Activated CD4-positive, alpha-beta T cell treated with anti-CD3 and anti-CD28 coated beads for 36 hours (primary cell): ENCODE measurements at regions not wholly inside any gene's neighbourhood (a gene's known extent, or its start where the extent isn't known, plus 50 kb on each side); places are given as distances from the start of the nearest gene placed in this dataset.
"Not testable (repeated sequence)": the region's sequence is repeated elsewhere in the genome, so short reads cannot be mapped to it uniquely, and the experiment has no call there.

Experiments
- ATAC-seq: fragments of 200-7000 bp; cut with Tn5 transposase; one replicate; pipeline ENCODE4 v1.10.0; 2021; ENCODE audit warnings: mild to moderate bottlenecking, moderate library complexity
- CTCF ChIA-PET: fragments of 350-600 bp; sonication (Branson Sonifier 250); formaldehyde crosslinking; loops from one replicate; lab custom pipeline; 2021; ENCODE audit warnings: antibody characterized with exemption; lab: Charles Lee
- POLR2A ChIA-PET: fragments of 350-600 bp; sonication (Branson Sonifier 250); formaldehyde crosslinking; loops from one replicate; lab custom pipeline; 2021; ENCODE audit warnings: antibody characterized with exemption, inconsistent platforms; lab: Charles Lee
- DNase-seq: peaks from one replicate; pipeline ENCODE4 v3.0.0-alpha.2; 2020
- H3K27ac Mint-ChIP-seq: one replicate; pipeline ENCODE4 v1.8.0; 2021; ENCODE audit warnings: mixed read lengths
- H3K27me3 Mint-ChIP-seq: one replicate; pipeline ENCODE4 v1.8.0; 2021; ENCODE audit warnings: mixed read lengths
- H3K36me3 Mint-ChIP-seq: one replicate; pipeline ENCODE4 v1.8.0; 2021; ENCODE audit warnings: low read depth, mixed read lengths
- H3K4me1 Mint-ChIP-seq: one replicate; pipeline ENCODE4 v1.8.0; 2021; ENCODE audit warnings: mixed read lengths
- H3K4me3 Mint-ChIP-seq: one replicate; pipeline ENCODE4 v1.8.0; 2021; ENCODE audit warnings: mild to moderate bottlenecking, moderate library complexity, mixed read lengths
- H3K9me3 Mint-ChIP-seq: one replicate; pipeline ENCODE4 v1.8.0; 2021; ENCODE audit warnings: low read depth, mixed read lengths
- intact Hi-C, 2 experiments: fragments of 100-400 bp; cut with DNase I in 1 of 2; cut with micrococcal nuclease in 1 of 2; formaldehyde crosslinking; loops; one replicate each; pipeline versions ENCODE4 v1.14.2 to v1.15.1; 2022 to 2024; cut with DNase I, micrococcal nuclease

DNA sequence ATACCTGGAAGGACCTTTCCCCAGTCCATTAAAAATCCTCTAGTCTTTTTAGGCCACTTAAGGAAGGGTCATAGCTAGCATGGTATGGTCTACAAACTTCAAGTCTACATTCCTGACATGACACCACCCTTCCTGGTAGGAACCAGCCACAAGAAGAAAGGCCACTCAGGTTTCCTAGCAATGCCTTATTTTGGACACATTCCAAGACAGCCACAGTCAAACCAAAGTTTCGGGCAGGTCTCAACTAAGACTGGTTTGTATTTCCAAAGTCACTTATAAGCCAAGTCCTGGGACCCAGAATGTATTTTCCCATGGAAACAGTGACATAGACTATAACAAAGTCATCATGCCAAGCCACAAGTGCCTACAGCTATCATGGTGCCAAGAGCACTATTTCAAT is 50.6 kb upstream of the SLC44A3 start:
- ATAC-seq, result no peak
- Mint-ChIP-seq H3K4me3 (no peak overlapping the region), H3K9me3 (peaks cover 3% of the 10 kb centered on the region), H3K27me3 (no peaks in the 10 kb centered on the region), H3K4me1 (peaks cover 2% of the 10 kb centered on the region), H3K27ac (no peak overlapping the region), H3K36me3 (no peaks in the 10 kb centered on the region)
- DNase-seq, result no peak
- POLR2A ChIA-PET, result no interaction called here
- CTCF ChIA-PET, result no interaction called here
- intact Hi-C loops, result no loop called here

DNA sequence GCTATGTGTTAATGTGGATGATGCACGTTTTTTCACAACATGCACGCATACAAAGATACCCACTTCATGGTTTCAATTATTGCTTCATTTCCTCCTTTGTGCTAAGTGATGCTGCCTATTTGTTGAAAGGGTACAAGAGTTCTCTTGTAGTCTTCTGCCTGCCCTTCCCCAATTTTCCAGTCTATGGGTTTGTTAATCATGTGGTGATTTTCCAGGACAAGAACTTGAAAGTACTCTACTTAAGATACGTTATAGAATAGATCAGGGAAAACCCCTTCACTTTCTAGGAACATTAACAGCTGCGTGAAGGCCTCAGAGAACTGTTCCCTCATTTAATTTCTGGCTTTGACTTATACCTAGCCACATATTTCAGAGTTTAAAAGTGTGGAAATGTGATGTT is 52.1 kb upstream of the SLC44A3 start:
- POLR2A ChIA-PET, result no interaction called here
- H3K27me3 Mint-ChIP-seq, result no peaks in the 10 kb centered on the region
- H3K9me3 Mint-ChIP-seq, result peaks cover 5% of the 10 kb centered on the region
- H3K4me1 Mint-ChIP-seq, result peaks cover 2% of the 10 kb centered on the region
- H3K36me3 Mint-ChIP-seq, result no peaks in the 10 kb centered on the region
- no peak for DNase-seq
- H3K4me3 Mint-ChIP-seq, result no peak overlapping the region
- CTCF ChIA-PET, result no interaction called here
- intact Hi-C loops, result no loop called here
- no peak overlapping the region for H3K27ac Mint-ChIP-seq
- no peak for ATAC-seq

DNA sequence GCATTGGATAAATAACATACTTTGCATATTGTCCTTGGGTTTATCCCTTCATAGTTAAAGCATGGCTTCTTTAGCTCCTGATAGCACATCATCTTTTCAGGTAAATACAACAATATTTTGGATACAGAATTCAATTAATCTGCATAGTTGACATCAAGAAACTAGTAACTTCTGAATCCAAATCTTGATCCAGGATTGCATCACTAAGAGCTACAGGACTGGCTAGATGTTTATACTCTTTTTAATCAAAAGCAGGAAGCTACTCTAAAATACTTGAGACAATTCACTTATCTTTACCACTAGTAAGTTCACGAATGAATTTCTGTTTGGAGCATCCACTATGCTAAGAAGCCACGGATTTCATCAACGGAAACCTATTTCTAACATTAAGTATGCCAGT is 54.2 kb upstream of the SLC44A3 start:
- intact Hi-C loops, result no loop called here
- peaks cover 4% of the 10 kb centered on the region for H3K27me3 Mint-ChIP-seq
- no peak for DNase-seq
- H3K36me3 Mint-ChIP-seq, result no peaks in the 10 kb centered on the region
- H3K4me1 Mint-ChIP-seq, result peaks cover 2% of the 10 kb centered on the region
- H3K4me3 Mint-ChIP-seq, result no peak overlapping the region
- no peak for ATAC-seq
- peaks cover 5% of the 10 kb centered on the region for H3K9me3 Mint-ChIP-seq
- ChIA-PET CTCF (no interaction called here), POLR2A (no interaction called here)
- H3K27ac Mint-ChIP-seq, result no peak overlapping the region

DNA sequence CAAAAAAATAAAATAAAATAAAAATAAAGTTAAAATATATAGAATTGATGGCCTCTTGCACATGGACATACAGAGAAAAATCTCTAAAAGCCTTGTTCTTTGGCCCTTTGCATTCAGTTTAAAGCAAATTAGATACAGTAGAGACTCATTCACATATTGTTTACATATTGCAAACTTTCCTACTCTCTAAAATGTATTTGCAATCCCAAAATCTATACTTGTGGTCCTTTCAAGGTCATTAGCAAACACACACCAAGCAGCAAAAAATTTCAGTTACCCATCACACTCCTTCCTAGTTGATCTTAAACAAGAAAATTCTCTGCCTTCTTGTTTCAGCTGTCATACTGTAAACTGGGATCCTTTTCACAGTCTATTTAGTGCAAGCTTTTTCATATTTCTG is 61.0 kb upstream of the SLC44A3 start:
- H3K4me1 Mint-ChIP-seq, result peaks cover 4% of the 10 kb centered on the region
- intact Hi-C loops, result no loop called here
- H3K36me3 Mint-ChIP-seq, result no peaks in the 10 kb centered on the region
- no peak for DNase-seq
- ATAC-seq, result no peak
- no peak overlapping the region for H3K4me3 Mint-ChIP-seq
- POLR2A ChIA-PET, result no interaction called here
- CTCF ChIA-PET, result no interaction called here
- peaks cover 16% of the 10 kb centered on the region for H3K27me3 Mint-ChIP-seq
- no peak overlapping the region for H3K27ac Mint-ChIP-seq
- H3K9me3 Mint-ChIP-seq, result peaks cover 2% of the 10 kb centered on the region

DNA sequence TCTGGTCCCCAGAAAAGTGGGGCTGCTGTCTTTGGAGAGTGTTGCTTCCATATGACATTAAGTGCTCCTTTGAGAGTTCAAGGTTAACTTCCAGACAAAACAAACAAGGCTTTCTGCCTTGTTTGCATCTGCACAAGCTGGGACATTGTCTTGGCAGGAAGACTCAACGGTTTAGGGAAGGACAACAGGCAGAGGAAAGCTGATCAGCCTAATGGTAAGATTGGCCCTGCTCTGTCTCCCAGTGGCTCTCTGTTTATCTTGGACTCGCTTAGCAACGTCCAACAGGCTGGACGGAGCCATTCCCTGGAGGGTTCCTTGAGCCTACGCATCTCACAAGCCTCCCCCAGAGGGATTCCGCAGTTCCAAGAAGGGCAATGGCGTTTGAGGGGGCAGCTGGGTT is 62.2 kb upstream of the SLC44A3 start:
- Mint-ChIP-seq H3K9me3 (no peaks in the 10 kb centered on the region), H3K36me3 (no peaks in the 10 kb centered on the region), H3K4me1 (peaks cover 4% of the 10 kb centered on the region), H3K4me3 (no peak overlapping the region), H3K27me3 (peaks cover 20% of the 10 kb centered on the region), H3K27ac (no peak overlapping the region)
- DNase-seq, result no peak
- intact Hi-C loops, result no loop called here
- POLR2A ChIA-PET, result no interaction called here
- no peak for ATAC-seq
- CTCF ChIA-PET, result no interaction called here

DNA sequence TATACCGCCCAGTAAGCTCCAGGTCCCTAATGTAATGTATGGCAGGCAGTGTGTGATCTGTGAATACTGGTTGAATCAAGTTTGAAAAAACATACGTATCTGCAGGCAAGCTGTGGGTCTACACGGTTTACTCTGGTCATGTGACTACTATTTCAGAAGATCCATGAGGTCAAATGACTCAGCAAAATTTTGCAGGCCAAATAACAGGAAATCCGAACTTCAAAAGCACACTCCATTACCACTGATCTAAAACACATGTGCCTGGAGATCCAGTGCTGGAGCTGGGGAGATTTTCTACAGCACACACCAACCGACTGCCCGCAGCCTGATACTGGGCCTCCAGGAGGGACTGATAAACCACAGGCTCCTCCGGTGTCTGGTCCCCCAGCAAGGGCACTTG is 64.5 kb upstream of the SLC44A3 start:
- no peaks in the 10 kb centered on the region for H3K9me3 Mint-ChIP-seq
- H3K36me3 Mint-ChIP-seq, result no peaks in the 10 kb centered on the region
- peaks cover 4% of the 10 kb centered on the region for H3K4me1 Mint-ChIP-seq
- H3K27ac Mint-ChIP-seq, result no peak overlapping the region
- ChIA-PET POLR2A (no interaction called here), CTCF (interaction anchor here (1.1 kb wide), 1 partner anchor 277 kb away, joined by 3 read pairs; no protein-coding TSS in a partner anchor)
- DNase-seq (no peak), ATAC-seq (no peak)
- peaks cover 16% of the 10 kb centered on the region for H3K27me3 Mint-ChIP-seq
- H3K4me3 Mint-ChIP-seq, result no peak overlapping the region
- intact Hi-C loops, result no loop called here

DNA sequence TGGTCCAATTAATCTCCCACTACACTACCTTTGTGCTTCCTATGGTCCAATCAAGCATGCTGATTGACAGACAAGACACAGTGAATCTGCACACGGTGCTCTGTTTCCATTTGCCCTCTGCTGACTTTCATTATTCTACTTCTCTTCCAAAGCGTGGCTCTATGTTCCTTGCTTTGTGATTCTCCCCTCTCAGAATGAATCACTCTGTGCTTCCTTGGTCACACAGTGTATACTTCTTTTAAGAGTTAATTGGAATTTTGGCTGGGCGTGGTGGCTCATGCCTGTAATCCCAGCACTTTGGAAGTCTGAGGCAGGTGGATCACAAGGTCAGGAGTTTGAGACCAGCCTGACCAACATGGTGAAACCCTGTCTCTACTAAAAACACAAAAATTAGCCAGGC is 65.1 kb upstream of the SLC44A3 start:
- DNase-seq, H3K36me3 Mint-ChIP-seq, H3K9me3 Mint-ChIP-seq, intact Hi-C loops, ATAC-seq, H3K27ac Mint-ChIP-seq, H3K4me3 Mint-ChIP-seq, CTCF ChIA-PET, H3K4me1 Mint-ChIP-seq, POLR2A ChIA-PET: not testable (repeated sequence)
- H3K27me3 Mint-ChIP-seq, result peaks cover 16% of the 10 kb centered on the region

DNA sequence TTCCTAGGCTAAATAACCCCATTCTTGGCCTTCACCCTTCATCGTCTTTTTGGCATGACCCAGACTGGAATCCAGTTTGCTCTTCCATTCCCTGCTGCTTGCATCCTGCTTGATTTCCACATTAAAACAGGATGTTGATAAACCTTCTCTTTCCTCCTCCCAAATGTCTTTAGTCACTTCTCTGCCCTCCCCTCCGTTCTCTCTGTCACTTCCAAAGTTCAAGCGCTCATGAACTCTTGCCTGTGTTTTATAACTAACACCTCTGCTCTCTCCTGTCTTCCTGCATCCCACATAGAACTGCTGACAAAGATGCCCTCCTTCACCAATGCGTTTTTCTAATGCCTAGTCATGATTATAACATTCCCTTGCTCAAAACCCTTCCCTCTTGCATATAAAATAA is 65.6 kb upstream of the SLC44A3 start:
- no peaks in the 10 kb centered on the region for H3K36me3 Mint-ChIP-seq
- DNase-seq, result no peak
- peaks cover 4% of the 10 kb centered on the region for H3K4me1 Mint-ChIP-seq
- H3K9me3 Mint-ChIP-seq, result no peaks in the 10 kb centered on the region
- intact Hi-C loops, result no loop called here
- no peak overlapping the region for H3K27ac Mint-ChIP-seq
- H3K27me3 Mint-ChIP-seq, result peaks cover 11% of the 10 kb centered on the region
- ChIA-PET CTCF (no interaction called here), POLR2A (no interaction called here)
- H3K4me3 Mint-ChIP-seq, result no peak overlapping the region
- no peak for ATAC-seq

DNA sequence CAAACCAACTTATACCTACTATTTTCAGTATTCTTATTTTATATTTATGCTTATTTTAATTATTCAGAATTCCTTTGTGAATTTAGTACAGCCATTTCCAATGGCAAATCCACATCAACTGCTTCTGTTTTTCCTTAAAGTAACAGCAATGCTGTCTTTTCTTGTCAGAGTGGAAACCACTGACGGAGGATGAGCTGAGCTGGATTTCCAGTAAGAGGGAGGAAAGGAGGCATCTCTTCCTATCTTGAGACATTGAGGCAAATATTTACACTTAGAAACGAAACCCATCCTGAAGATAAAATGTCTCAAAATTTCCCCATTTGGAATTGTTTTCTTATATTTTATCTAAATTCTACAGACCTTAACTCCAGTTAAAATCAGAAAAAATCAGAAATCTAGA is 66.1 kb upstream of the SLC44A3 start:
- ChIA-PET CTCF (no interaction called here), POLR2A (no interaction called here)
- Mint-ChIP-seq H3K4me3 (no peak overlapping the region), H3K36me3 (no peaks in the 10 kb centered on the region), H3K27ac (no peak overlapping the region), H3K27me3 (peaks cover 10% of the 10 kb centered on the region), H3K4me1 (peaks cover 4% of the 10 kb centered on the region), H3K9me3 (peaks cover 1% of the 10 kb centered on the region)
- DNase-seq (no peak), ATAC-seq (no peak)
- intact Hi-C loops, result no loop called here

DNA sequence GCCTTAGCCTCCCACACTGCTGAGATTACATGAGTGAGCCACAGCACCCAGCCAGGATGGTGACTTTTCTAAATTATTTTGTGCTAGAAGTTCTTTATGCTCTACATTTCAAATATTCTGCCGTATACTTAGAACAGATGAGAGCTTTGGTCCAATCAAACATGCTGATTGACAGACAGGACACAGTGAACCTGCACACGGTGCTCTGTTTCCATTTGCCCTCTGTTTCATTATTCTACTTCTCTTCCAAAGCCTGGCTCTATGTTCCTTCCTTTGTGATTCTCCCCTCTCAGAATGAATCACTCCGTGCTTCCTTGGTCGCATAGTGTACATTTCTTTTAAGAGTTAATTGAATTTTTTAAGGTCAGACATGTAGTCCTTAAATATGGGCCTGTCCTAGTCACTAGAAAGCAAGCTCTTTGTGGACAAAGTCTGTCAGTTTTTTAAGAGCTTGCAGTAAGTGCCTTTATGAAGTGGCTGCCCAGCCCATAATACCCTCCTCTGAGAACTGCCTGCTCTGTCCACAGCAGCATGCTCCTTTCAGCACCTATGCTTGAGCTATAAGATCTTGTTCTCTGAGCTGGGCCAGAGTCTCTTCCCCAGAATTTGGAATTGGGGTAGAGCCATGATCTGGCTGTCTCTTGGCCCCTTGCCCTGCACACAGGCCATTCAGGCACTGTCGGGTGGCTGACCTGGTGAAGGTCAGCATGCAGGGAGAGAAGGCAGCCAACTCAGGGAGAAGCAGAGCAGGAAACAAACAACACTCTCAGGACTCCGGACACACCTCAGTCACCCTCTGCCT is 66.8 kb upstream of the SLC44A3 start:
- CTCF ChIA-PET, result no interaction called here
- intact Hi-C loops, result no loop called here

DNA sequence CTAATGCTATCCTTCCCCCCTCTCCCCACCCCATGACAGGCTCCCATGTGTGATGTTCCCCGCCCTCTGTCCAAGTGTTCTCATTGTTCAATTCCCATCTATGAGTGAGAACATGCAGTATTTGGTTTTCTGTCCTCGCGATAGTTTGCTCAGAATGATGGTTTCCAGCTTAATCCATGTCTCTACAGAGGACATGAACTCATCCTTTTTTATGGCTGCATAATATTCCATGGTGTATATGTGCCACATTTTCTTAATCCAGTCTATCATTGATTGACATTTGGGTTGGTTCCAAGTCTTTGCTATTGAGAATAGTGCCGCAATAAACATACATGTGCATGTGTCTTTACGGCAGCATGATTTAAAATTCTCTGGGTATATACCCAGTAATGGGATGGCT is 68.7 kb upstream of the SLC44A3 start:
- ATAC-seq, H3K4me3 Mint-ChIP-seq, POLR2A ChIA-PET, H3K36me3 Mint-ChIP-seq, CTCF ChIA-PET, H3K27ac Mint-ChIP-seq, H3K27me3 Mint-ChIP-seq, H3K9me3 Mint-ChIP-seq, intact Hi-C loops, DNase-seq, H3K4me1 Mint-ChIP-seq: not testable (repeated sequence)

More for the DNA sequence above, 66.8 kb upstream of the SLC44A3 start:
- Mint-ChIP-seq H3K4me3 (no peak overlapping the region), H3K9me3 (peaks cover 2% of the 10 kb centered on the region), H3K4me1 (peaks cover 4% of the 10 kb centered on the region), H3K27ac (no peak overlapping the region), H3K36me3 (no peaks in the 10 kb centered on the region), H3K27me3 (peaks cover 10% of the 10 kb centered on the region)
- POLR2A ChIA-PET, result no interaction called here
- DNase-seq (no peak), ATAC-seq (no peak)

DNA sequence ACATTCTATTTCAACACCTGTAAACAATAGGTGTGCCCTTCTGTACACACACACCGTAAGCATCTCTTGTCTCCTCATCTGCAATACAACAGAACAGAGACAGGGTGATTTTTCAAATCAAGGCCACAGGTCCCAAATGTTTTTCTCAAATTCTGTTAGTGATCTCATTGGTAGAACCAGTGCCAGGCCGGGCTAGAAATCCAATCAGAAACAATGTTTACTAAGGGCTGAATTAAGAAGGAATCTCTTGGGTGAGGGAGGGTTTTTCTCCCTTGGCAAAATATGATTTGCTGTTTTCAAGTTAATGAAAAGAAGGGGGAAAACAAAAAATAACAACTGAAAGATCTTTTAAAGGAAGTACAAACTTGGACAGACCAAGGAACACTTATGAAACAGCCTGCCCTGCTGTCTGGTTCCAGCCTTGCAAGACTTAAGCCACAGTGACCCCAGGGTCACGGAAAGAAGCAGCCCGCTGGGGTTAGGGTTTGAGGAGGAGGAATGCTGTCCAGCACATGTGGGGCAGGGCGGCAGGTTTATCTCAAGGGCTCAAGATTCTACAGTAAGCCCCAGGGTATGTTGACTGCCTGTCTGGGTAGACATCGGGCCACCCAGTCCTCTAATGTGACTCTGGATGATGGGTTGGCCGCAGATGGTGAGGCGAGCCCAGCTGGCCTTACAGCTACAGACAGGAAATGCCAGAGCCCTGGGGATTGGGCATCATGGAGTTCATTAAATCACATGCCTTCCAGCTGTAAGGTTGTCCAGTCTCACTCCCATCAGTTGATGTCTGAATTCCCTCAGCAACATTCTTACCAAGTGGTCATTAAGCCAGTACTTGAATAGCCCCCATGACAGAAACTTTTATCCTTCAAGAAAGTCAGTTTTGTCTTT is 73.3 kb upstream of the SLC44A3 start:
- no peaks in the 10 kb centered on the region for H3K36me3 Mint-ChIP-seq
- intact Hi-C loops, result no loop called here
- no peak for ATAC-seq
- H3K4me1 Mint-ChIP-seq, result no peaks in the 10 kb centered on the region
- ChIA-PET CTCF (no interaction called here), POLR2A (no interaction called here)
- peaks cover 2% of the 10 kb centered on the region for H3K9me3 Mint-ChIP-seq
- H3K27ac Mint-ChIP-seq, result no peak overlapping the region
- H3K4me3 Mint-ChIP-seq, result no peak overlapping the region
- H3K27me3 Mint-ChIP-seq, result peaks cover 3% of the 10 kb centered on the region
- DNase-seq, result no peak
